WI38 (cell line): ENCODE measurements at regions not wholly inside any gene's neighbourhood (a gene's known extent, or its start where the extent isn't known, plus 50 kb on each side); places are given as distances from the start of the nearest gene placed in this dataset.

ENCODE experiments used
- H3K4me3 ChIP-seq: 2 replicates; pipeline ENCODE4 v1.5.1; 2011; ENCODE audit warnings: low read depth, mild to moderate bottlenecking, control low read depth, low read length
- TF ChIP-seq, protein P1 (sequence below): IDR thresholded peaks from 2 replicates; pipeline ENCODE4 v1.5.1; 2012; ENCODE audit warnings: low read depth, mild to moderate bottlenecking, control low read depth, low read length

DNA sequence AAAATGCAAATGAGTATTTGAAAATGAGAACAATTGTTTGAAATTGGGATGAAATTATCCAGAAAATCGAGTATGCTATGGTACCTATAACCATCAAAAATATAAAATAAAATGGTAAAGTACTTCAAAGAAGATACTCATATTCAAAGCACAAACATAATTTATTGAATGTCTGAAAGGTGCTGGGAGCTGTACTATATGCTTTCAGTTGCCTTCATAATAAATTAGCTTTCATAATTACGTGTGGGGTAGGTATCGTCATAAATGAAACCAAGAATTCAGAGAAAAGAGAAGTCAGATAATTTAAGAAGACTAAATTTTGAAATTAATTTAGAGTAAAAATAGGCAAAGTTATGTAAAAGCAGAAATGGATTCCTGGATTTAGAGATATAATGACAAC lies 721.9 kb upstream of the ACVR2A start:
- TF ChIP-seq, protein P1, sequence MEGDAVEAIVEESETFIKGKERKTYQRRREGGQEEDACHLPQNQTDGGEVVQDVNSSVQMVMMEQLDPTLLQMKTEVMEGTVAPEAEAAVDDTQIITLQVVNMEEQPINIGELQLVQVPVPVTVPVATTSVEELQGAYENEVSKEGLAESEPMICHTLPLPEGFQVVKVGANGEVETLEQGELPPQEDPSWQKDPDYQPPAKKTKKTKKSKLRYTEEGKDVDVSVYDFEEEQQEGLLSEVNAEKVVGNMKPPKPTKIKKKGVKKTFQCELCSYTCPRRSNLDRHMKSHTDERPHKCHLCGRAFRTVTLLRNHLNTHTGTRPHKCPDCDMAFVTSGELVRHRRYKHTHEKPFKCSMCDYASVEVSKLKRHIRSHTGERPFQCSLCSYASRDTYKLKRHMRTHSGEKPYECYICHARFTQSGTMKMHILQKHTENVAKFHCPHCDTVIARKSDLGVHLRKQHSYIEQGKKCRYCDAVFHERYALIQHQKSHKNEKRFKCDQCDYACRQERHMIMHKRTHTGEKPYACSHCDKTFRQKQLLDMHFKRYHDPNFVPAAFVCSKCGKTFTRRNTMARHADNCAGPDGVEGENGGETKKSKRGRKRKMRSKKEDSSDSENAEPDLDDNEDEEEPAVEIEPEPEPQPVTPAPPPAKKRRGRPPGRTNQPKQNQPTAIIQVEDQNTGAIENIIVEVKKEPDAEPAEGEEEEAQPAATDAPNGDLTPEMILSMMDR: no peak
- no peak overlapping the region for H3K4me3 ChIP-seq

DNA sequence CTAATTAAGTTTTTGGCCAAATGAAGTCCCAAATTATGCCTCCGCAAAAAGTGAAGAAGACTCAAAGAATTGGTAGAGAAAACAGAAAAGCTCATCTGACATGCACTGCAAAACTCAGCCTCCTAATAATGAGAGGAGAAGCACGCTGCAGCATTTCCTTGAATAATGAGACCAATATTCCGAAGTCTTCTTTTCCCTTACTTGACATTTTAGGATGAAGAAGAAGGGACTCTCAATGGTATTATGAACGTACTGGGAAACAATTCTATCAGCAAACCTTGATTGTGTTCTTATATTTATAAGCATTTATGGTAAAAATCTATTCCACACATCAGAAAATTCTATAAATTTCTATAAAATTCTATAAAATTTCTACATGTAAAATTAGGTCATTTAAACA lies 733.9 kb upstream of the ACVR2A start:
- TF ChIP-seq, protein P1: no peak
- no peak overlapping the region for H3K4me3 ChIP-seq

DNA sequence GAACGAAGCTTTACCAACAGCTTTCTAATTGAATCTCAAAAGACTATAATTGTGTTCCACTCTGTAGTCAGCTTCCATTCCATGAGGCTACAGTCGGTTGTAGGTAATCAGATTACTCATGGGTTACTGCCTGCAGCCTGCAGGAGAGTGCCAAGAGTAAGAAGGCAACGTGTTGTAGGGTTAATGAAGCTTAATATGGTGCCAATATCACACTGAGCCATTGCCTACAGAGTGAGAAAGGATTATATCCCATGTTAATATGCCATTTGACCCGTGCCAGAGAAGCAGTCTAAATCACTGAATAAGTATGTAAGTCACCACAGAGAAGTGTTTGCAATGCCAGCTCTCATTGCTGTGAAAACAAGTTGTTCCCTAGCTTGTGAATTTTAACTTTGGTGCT lies 734.5 kb upstream of the ACVR2A start:
- TF ChIP-seq, protein P1: no peak

DNA sequence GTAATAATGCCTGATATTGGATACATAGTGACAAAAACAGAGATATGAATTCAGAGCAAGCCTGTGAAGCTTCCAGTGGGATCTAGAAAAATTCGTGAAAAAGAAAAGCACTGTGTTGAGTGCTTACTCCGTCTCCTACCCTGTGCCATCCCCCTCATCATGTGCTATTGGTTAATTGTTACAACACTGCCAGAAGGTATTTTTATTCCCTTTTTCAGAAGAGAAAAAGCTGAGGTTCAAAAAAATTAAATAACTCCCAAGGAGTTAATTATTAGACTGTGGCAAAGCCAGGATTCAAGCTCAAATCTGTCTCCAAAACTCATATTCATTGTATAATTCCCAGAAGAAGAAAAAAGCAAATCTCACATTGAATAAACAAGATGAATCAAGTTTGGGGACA lies 735.5 kb upstream of the ACVR2A start:
- TF ChIP-seq, protein P1: no peak
- no peak overlapping the region for H3K4me3 ChIP-seq

More for the DNA sequence above, 734.5 kb upstream of the ACVR2A start:
- no peak overlapping the region for H3K4me3 ChIP-seq

DNA sequence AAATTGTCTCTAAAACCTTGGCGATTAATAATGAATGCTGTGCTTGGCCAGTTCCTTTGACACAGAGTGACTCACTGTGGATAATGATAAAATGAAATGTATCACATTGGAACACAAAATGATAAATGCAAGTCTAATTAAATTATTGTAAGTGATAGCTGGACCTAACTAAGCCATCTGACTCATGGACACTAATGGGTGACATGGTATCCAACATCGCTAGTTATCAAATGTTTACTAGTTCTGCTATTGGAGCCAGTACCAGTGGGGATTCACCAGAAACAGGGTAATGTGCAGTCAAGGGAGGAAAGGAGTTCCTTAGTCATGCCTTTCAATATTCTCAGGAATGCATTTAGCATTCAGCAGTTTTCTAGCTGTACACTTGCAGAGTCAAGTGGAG lies 736.3 kb upstream of the ACVR2A start:
- no peak overlapping the region for H3K4me3 ChIP-seq
- TF ChIP-seq, protein P1: no peak

DNA sequence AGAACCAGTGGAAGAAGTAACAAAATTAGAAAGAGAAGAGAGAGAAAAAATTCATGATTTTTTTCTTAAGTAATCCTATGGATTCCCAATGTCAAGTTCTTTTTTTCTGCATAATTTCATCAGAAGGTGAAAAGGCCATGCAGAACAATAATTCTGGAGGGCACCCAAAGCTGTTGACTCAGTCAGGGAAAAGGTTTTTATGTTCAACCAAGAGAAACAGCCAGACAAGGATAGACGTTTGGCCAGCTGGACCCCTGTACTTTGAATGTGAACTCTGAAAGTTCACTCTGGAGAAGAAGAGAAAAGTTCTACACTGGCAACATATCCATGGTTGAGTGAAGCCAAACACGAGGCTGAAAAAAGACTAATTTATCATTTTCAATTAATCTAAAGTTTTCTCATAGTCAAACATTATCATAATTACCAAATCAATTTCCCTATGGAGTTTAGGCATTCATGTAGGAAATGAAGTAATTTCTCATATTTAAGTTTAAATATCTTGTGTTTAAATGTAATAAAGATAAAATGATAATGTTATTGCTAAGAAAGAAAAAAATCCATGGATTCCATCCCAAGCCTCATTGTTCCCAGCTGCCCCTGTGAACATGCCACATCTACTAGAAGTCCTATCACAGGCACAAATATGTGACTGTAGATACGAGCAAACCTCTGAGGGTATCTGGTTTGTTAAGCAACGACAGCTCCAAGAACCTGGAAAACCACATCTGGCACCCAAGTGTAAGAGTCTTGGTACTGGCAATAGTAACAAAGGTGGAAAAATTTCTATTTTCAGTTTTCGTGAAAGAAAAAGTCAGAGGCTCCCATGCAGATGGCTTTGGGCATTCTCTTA lies 742.7 kb upstream of the ACVR2A start:
- TF ChIP-seq, protein P1: no peak
- no peak overlapping the region for H3K4me3 ChIP-seq

DNA sequence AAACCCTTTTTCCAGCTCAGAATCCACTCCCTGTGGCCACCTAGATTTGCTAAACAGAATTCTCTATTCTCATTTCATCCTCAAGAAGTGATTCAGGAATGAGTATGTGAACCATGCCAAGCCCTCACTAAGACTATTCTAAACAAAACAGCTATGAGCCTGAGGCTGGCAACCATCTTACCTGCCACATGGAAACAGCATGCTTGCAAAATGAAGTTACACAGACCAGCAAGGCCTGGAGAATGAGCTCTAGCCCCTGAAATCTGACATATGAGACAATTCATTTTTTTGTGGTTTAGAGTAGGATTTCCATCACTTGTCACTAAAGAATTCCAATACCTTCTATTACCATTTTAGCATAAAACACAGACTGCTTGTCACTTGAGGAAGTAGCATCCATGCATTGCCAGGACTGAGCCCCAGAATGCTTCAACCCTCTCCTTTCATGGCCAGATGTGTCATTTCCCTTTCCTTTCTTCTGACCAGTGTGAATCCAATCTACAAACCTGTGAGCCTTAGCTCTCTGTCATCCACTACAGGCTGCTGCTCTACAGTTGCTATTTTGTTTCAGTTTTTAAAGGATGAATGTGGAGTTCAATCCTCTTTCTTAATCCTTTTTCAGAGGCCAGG lies 744.3 kb upstream of the ACVR2A start:
- H3K4me3 ChIP-seq: no peak overlapping the region
- TF ChIP-seq, protein P1: no peak
